ENCODE measurements at regions not wholly inside any gene's neighbourhood (a gene's known extent, or its start where the extent isn't known, plus 50 kb on each side); places are given as distances from the start of the nearest gene placed in this dataset.
"Not testable (repeated sequence)": the region's sequence is repeated elsewhere in the genome, so short reads cannot be mapped to it uniquely, and the experiment has no call there.

DNA sequence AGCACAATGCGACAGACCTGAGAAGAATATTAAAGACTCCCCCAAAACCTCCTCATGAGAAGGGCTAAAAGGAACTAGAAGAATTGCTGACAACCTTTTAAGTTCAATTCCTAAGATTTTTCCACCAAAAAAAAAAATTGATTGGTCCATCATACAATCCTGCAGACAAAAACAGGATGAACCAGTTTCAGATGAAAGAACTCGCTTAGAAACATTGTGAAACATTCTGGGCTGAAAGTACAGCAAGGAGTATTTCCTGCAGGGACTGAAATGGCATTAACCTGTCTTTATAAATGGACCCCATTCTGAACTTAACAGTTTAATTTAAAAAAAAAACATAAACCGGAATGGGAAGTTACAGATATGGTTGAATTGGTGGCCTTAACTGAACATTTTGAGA is 96.0 kb upstream of the FAM174B start:
- DNase-seq (ENCODE audit: low read depth in 4 of 4, low spot score in 1 of 4) = no peak

DNA sequence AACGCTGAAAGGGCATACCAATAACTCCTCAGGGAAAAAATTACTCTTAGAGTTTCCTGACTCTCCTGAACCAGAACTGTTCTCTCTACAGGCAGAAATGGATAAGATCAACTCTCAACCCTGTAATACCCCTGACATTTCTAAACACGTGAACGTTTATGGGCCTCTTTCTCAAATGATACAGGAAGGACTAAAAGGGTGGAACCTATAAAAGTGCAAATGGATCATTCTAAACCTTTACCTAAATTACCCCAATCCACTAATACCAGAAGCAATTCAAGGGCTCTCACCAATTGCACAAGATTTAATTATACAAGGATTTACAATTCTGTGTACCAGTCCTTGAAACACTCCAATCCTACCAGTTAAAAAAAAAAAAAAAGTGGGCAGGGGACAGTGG is 98.0 kb upstream of the FAM174B start:
- no peak for DNase-seq (ENCODE audit: low read depth in 4 of 4, low spot score in 1 of 4)

DNA sequence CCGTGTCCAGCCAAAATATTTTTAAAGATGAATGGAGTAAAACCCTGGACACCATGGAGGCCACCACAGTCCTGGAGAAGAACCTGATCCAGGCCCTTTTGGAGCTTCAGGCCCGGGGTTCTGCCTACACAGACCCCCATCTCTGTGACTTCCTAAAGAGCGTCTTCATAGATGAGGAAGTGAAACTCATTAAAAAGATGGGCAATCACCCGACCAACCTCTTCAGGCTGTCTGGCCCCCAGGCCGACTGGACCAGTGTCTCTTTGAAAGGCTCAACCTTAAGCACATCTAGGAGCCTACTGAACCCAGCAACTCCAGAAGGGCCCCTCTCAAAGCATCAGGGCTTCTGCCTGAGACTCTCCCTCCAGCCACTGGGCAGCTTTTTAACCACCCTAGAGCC is 107.9 kb upstream of the FAM174B start:
- DNase-seq (ENCODE audit: low read depth in 4 of 4, low spot score in 1 of 4) = no peak

DNA sequence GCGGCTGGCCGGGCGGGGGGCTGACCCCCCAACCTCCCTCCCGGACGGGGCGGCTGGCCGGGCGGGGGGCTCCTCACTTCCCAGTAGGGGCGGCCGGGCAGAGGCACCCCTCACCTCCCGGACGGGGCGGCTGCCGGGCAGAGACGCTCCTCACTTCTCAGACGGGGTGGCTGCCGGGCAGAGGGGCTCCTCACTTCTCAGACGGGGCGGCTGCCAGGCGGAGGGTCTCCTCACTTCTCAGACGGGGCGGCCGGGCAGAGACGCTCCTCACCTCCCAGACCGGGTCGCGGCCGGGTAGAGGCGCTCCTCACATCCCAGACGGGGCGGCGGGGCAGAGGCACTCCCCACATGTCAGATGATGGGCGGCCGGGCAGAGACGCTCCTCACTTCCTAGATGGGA is 112.6 kb upstream of the FAM174B start:
- not testable (repeated sequence) for DNase-seq (ENCODE audit: low read depth in 4 of 4, low spot score in 1 of 4)

DNA sequence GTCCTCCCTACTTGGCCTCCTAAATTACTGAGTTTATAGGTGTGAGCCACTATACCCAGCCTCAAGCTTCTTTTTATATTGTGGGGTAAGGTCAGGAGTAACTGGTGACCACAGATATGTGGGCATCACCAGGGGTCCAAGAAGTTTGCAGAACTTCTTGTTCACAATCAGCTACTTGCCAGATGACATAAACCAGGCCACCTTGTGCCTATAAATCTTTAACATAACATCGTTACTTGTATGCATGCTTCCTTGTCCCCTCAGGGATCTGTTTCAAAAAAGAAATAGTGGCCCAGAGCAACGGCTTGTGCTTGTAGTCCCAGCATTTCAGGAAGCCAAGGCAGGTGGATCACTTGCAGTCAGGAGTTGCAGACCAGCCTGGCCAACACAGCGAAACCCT is 115.1 kb upstream of the FAM174B start:
- no peak for DNase-seq (ENCODE audit: low read depth in 4 of 4, low spot score in 1 of 4)

DNA sequence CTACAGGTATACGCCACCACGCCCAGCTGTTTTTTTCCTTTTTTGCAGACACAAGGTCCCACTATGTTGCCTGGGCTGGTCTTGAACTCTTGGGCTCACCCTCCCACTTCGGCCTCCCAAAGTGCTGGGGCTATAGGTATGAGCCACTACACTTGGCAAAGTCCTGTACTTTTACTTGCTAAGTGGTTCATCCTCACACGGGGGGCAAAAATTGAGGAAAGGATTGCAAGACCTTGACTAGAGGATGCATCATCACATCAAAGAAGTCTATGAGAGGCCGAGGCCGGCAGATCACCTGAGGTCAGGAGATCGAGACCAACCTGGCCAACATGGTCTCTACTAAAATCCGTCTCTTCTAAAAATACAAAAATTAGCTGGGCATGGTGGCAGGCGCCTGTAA is 116.5 kb upstream of the FAM174B start:
- DNase-seq (ENCODE audit: low read depth in 4 of 4, low spot score in 1 of 4) = no peak

DNA sequence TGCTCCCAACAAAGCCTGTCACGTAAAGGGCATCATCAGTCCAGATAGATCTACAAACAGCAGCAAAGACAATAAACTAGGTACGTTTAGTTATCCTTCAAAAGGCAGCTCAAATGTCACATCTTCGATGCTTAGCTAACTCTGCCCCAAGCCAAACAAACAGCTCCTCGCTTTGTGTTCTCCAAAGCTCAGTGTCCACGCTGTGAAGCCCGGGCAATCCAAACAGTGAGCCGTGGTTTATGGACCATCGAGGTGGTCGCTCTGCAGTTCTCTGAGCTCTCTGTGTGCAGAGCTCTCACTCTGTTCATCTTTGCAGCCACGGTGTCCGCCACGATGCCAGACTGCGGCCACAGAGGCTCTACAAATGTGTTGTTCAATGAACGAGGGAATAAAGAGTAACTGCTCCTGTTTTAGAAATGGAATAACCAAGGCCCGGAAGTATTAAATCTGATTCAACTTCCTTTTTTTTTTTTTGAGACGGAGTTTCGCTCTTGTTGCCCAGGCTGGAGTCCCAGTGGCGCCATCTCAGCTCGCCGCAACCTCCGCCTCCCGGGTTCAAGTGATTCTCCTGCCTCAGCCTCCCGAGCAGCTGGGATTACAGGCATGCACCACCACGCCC is 117.2 kb upstream of the FAM174B start:
- no peak for DNase-seq (ENCODE audit: low read depth in 4 of 4, low spot score in 1 of 4)

DNA sequence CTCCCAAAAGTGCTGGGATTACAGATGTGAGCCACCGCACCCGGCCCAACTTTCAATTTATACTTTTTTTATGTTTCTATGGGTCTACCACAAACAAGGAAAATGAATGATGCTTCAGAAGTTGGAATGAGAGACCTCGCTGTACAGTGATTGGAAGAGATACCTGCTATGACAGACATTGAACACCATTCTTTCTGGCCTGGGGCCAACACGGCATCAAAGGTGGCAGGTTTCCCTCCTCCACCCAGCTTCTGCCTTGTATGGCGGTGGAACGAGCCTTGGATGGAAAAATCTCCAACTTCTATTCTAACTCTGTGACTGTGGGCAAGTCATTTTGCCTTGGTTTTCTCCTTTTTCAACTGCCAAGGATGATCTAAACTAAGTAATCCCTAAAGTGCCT is 117.8 kb upstream of the FAM174B start:
- no peak for DNase-seq (ENCODE audit: low read depth in 4 of 4, low spot score in 1 of 4)

DNA sequence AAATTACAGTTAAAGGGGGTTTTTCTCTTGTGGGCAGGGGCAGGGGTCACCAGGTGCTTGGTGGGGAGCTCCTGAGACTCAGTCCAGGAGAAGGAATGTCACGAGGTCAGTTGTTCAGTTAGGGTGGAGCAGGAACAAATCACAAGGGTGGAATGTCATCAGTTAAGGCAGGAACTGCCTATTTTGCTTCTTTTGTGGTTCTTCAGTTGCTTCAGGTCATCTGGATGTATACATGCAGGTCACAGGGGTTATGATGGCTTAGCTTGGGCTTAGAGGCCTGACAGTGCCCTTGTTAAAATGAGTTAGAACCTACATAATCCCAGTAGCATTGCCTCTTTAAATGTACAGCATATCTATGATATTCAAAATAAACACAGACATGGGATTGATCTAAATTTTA is 120.2 kb upstream of the CHD2 start:
- DNase-seq (ENCODE audit: low read depth in 4 of 4, low spot score in 1 of 4) = no peak

DNA sequence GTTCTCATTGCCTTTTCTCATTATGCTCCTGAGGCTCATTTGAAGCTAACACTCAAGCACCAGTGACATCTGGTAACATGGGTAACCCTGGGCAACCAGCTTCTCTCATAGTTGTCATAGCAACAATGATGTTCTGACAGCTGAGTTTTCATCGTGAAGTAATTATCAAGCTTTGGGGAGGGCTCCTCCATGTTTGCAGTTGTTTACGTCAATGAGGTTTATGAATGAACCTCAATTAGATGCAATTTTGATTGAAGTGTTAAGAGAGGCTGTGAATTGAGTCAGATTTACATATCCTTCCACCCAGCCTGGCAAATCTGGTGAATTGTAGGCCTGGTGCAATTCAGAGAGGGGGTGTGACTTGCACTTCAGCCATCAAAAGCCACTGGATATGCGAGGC is 119.3 kb upstream of the CHD2 start:
- no peak for DNase-seq (ENCODE audit: low read depth in 4 of 4, low spot score in 1 of 4)

DNA sequence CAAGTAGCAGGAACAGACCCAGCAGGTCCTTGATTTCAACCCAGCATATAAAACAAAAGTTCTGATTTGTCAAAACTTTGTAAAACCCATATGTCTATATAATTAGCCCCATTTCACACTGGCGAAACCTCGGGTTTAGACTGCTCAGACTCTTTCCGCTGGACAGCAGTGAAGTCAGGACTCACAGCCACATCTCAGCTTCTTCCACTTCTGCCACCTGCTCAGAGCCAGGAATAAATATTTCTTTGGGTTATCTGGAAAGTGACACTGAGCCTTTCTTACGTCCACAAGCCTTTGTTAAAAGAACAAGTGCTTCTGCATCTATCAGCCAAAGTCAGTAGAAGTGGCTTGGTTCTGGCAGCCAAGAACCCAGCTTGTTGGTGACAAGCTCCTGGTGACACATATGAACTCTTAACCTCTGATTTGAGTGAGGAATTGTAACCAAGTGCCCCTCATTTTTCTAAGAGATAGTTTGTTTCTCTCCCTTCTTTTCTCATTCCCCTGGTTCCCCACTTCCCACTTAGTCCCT is 118.1 kb upstream of the CHD2 start:
- no peak for DNase-seq (ENCODE audit: low read depth in 4 of 4, low spot score in 1 of 4)

DNA sequence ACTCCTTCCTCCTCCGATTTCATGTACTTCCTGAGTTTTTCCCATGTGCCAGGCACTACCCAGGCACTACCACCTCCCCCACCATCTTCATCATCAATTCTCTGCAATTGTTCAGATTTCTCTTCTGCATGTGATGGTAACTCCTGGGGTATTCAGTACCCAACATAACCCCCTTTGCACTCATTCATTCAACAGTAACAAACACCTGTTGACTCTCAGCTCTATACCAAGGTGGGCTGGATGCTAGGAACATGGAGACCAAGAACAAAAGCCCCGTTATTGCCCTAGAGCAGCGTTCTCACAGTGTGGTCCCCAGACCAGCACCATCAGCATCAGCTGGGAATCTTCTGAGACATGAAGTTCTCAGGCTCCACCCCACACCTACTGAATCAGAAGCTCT is 113.0 kb upstream of the CHD2 start:
- DNase-seq (ENCODE audit: low read depth in 4 of 4, low spot score in 1 of 4) = no peak

DNA sequence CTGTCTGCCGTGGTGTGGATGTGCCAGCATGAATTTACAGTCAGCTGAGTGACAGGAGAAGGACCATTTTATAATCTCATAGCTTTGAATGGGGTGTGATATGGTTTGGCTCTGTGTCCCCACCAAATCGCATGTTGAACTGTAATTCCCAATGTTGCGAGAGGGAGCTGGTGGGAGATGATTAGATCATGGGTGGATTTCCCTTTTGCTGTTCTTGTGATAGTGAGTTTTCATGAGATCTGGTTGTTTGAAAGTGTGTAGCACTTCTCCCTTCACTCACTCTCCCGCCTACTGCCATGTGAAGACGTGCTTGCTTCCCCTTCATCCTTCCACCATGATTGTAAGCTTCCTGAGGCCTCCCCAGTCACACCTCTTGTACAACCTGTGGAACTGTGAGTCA is 111.9 kb upstream of the CHD2 start:
- no peak for DNase-seq (ENCODE audit: low read depth in 4 of 4, low spot score in 1 of 4)

DNA sequence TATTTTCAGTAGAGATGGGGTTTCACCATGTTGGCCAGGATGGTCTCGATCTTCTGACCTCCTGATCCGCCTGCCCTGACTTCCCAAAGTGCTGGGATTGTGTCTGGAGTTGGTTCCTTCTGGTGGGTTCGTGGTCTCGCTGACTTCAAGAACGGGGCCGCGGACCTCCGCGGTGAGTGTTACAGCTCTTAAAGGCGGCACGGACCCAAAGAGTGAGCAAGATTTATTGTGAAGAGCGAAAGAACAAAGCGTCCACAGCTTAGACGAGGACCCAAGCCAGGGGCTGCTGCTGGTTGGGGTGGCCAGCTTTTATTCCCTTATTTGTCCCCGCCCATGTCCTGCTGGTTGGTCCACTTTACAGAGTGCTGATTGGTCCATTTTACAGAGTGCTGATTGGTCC is 111.3 kb upstream of the CHD2 start:
- not testable (repeated sequence) for DNase-seq (ENCODE audit: low read depth in 4 of 4, low spot score in 1 of 4)

DNA sequence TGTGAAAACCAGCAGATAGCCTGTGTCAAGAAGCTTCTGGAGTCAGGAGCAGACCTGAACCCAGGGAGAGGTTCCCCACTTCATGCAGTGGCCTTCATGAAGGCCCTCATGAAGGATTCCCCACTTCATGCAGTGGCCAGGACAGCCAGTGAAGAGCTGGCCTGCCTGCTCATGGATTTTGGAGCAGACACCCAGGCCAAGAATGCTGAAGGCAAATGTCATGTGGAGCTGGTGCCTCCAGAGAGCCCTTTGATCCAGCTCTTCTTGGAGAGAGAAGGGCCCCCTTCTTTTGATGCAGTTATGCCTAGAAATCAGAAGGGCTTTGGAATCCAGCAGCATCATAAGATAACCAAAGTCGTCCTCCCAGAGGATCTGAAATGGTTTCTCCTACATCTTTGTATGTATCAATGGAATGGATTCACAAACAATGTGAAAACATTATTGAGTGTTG is 103.9 kb upstream of the CHD2 start:
- DNase-seq (ENCODE audit: low read depth in 4 of 4, low spot score in 1 of 4) = no peak

DNA sequence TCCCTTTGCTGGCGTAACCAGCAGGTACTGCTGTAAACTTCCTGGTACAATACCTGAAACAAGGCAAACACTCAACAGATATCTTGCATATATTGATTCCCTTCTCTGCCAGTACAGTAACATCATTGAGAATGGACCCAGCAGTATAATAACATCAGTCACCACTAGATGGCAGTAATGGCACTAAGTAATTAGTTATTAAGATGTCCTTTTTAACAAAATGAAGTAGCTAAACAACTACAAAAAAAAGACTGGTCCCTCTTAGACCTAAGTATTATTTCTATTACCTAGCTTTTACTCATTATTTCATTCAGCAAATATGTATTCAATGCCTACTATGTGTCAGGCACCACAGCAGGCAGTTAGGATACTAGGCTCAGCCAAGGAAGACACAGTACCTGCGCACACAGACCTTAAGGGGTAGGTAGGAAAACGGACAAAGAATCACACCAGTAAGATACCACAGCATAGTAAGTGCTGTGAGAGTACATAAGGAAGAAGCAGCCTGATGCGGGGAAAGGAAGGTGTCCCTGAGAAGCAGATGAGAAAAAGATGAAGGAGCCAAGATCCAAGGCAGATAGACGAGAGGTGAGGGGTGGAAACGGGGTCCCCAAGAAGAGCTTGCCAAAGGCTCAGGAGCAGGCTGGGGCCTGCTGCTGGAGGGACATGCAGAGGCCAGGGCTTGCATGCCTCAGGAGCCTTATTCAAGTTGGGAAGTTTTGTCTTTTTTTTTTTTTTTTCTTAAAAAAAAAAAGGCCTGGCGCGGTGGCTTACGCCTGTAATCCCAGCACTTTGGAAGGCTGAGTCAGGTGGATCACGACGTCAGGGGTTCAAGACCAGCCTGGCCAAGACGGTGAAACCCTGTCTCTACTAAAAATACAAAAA is 102.7 kb upstream of the CHD2 start:
- no peak for DNase-seq (ENCODE audit: low read depth in 4 of 4, low spot score in 1 of 4)

DNA sequence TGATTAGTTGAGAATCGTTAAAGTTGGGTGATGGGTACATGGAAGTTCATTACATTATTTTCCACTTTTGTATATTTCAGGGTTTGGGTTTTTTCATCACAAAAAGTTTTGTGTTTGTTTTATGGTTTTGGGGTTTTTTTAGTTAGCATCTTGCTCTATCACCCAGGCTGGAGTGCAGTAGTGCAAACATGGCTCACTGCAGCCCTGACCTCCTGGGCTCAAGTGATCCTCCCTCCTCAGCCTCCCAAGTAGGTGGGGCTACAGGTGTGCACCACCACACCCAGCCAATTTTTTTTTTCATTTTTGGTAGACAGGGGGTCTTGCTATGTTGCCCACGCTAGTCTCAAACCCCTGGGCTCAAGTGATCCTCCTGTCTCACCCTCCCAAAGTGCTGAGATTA is 100.1 kb upstream of the CHD2 start:
- DNase-seq (ENCODE audit: low read depth in 4 of 4, low spot score in 1 of 4) = no peak

DNA sequence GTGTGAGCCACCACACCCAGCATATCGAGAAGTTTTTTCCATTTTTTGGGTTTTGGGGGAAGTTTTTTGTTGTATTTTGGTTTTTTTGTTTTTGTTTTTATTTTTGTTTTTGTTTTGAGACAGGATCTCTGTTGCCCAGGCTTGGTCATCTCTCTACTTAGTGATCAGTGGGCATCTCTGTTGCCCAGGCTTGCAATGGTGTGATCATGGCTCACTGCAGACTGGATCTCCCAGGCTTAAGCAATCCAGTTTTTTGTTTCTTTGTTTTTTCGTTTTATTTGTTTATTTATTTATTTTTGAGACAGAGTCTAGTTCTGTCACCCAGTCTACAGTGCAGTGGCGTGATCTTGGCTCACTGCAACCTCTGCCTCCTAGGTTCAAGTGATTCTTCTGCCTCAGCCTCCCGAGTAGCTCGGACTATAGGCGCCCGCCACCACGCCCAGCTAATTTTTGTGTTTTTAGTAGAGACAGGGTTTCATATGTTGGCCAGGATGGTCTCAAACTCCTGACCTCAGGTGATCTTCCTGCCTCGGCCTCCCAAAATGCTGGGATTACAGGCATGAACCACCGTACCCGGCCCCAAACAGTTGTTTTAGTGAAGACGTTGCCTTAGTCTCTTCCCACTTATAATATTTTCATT is 99.6 kb upstream of the CHD2 start:
- not testable (repeated sequence) for DNase-seq (ENCODE audit: low read depth in 4 of 4, low spot score in 1 of 4)

DNA sequence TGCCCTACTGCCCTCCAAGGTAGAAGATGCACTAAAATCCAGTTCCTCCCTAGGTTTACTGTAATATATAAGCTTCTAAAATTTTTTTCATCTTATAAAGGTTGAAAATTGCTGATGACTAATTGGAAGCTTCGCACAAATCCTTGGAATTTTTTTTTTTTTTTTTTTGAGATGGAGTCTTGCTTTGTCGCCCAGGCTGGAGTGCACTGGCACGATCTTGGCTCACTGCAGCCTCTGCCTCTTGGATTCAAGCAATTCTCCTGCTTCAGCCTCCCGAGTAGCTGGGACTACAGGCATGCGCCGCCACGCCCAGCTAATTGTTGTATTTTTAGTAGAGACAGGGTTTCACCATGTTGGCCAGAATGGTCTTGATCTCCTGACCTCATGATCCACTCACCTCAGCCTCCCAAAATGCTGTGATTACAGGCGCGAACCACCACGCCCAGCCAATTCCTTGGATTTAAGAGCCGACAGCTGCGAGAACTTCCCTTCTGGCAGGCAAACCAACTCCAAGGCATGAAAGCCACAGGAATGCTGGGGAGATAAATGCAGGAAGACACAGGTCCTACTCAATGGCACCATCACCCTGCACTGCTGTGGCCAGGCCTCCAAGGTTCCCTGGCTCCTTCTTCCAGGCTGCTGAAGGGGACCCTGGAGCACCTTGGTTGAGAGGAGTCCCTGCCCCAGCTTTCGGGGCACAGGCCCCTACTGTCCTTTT is 98.9 kb upstream of the CHD2 start:
- not testable (repeated sequence) for DNase-seq (ENCODE audit: low read depth in 4 of 4, low spot score in 1 of 4)

DNA sequence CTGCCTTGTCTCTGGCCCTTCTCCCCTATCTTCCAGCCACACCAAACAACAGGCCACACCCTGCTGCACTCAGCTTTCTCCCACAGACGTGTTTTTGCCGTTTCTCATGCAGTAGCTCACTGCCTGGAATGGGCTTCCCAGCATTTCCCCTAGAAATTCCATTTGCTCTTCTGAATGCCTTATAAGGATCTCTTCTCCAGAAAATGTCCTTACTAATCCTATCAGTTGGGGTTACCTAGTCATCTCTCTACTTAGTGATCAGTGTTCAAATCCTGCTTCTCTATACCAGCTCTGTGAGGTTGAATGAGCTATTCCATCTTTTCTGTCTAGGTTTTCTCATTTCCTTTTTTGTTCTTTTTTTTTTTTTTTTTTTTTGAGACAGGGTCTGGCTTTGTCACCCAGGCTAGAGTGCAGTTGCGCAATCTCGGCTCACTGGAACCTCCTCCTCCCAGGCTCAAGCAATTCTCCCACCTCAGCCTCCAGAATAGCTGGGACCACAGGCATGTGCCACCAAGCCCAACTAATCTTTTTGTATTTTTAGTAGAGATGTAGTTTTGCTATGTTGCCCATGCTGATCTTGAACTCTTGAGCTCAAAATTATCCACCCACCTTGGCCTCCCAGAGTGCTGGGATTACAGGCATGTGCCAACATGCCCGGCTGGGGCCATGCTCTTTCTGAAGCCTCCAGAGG is 98.2 kb upstream of the CHD2 start:
- DNase-seq (ENCODE audit: low read depth in 4 of 4, low spot score in 1 of 4) = no peak

DNA sequence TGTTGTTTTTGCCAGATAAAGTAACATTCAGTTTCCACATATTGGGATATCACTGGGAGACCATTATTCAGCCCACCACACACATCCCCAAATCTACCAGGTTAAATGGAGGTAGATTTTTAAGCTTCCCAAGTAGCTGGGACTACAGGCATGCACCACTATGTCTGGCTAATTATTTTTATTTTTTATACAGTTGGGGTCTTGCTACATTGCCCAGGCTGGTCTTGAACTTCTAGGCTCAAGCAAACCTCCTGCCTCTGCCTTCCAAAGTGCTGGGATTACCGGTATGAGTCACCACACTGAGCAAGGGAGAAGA is 96.6 kb upstream of the CHD2 start:
- no peak for DNase-seq (ENCODE audit: low read depth in 4 of 4, low spot score in 1 of 4)
